Calu3 (cell line): ENCODE measurements at regions not wholly inside any gene's neighbourhood (a gene's known extent, or its start where the extent isn't known, plus 50 kb on each side); places are given as distances from the start of the nearest gene placed in this dataset.

Experiments used
- BruUV-seq: library from RNA; stranded (reverse); fragments of 400-500 nt; replicated peaks from 2 replicates; lab custom pipeline; 2021; lab: Mats Ljungman, UMichigan
- CTCF ChIA-PET: fragments of 300-600 bp; sonication (Branson Sonifier 250); formaldehyde crosslinking; loops from one replicate; lab custom pipeline; 2022; ENCODE audit warnings: antibody characterized with exemption; lab: Charles Lee
- DNase-seq: peaks from one replicate; pipeline ENCODE4 v3.0.0; 2022
- H3K27ac Mint-ChIP-seq: one replicate; pipeline ENCODE4 v1.8.0; 2022; ENCODE audit warnings: mixed read lengths; ENCODE audit not compliant: unreplicated experiment
- H3K27me3 Mint-ChIP-seq: one replicate; pipeline ENCODE4 v1.8.0; 2022; ENCODE audit warnings: mixed read lengths; ENCODE audit not compliant: unreplicated experiment
- H3K36me3 Mint-ChIP-seq: one replicate; pipeline ENCODE4 v1.8.0; 2022; ENCODE audit warnings: mild to moderate bottlenecking, moderate library complexity, mixed read lengths; ENCODE audit not compliant: insufficient read depth, unreplicated experiment
- H3K4me1 Mint-ChIP-seq: one replicate; pipeline ENCODE4 v1.8.0; 2022; ENCODE audit warnings: mild to moderate bottlenecking, low read depth, mixed read lengths; ENCODE audit not compliant: unreplicated experiment
- H3K4me3 Mint-ChIP-seq: one replicate; pipeline ENCODE4 v1.8.0; 2022; ENCODE audit warnings: mild to moderate bottlenecking, low read depth, moderate library complexity, mixed read lengths; ENCODE audit not compliant: unreplicated experiment
- H3K9me3 Mint-ChIP-seq: one replicate; pipeline ENCODE4 v1.8.0; 2022; ENCODE audit warnings: low read depth, mixed read lengths; ENCODE audit not compliant: unreplicated experiment
- intact Hi-C: fragments of 100-400 bp; cut with micrococcal nuclease; formaldehyde crosslinking; loops from one replicate; pipeline ENCODE4 v1.10.0; 2022; ENCODE audit not compliant: unreplicated experiment
- TF ChIP-seq, protein P1 (sequence below): fragments of 200-600 bp; IDR thresholded peaks from one replicate; pipeline ENCODE4 v1.8.0; 2022; ENCODE audit warnings: antibody characterized with exemption; ENCODE audit not compliant: unreplicated experiment

DNA sequence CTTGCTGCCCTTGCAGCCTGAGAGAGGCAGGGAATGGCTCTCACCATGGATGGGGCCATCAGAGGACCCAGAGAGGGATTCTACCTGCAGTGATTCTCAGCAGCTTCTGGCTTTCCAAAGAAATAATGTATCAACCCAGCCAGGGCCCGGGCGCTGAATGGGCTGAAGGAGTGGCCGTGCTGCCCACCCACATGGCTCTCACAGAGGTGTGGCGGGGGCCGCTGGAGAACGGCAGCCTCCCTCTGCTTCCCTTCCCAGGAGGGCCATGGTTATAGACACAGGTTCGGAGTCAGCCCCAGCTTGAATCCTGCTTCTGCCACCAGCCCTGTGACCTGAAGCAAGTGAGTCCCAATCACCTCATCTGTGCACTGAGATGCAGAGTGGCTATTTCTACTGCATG lies 82.7 kb downstream of the THAP12 start:
- CTCF ChIA-PET, result no interaction called here
- peaks cover 45% of the 10 kb centered on the region for H3K27me3 Mint-ChIP-seq
- DNase-seq, result no peak
- H3K4me1 Mint-ChIP-seq, result no peaks in the 10 kb centered on the region
- no peak overlapping the region for H3K27ac Mint-ChIP-seq
- no peak overlapping the region for H3K4me3 Mint-ChIP-seq
- H3K36me3 Mint-ChIP-seq, result no peaks in the 10 kb centered on the region
- H3K9me3 Mint-ChIP-seq, result no peaks in the 10 kb centered on the region
- no TSS peak for BruUV-seq
- TF ChIP-seq, protein P1, sequence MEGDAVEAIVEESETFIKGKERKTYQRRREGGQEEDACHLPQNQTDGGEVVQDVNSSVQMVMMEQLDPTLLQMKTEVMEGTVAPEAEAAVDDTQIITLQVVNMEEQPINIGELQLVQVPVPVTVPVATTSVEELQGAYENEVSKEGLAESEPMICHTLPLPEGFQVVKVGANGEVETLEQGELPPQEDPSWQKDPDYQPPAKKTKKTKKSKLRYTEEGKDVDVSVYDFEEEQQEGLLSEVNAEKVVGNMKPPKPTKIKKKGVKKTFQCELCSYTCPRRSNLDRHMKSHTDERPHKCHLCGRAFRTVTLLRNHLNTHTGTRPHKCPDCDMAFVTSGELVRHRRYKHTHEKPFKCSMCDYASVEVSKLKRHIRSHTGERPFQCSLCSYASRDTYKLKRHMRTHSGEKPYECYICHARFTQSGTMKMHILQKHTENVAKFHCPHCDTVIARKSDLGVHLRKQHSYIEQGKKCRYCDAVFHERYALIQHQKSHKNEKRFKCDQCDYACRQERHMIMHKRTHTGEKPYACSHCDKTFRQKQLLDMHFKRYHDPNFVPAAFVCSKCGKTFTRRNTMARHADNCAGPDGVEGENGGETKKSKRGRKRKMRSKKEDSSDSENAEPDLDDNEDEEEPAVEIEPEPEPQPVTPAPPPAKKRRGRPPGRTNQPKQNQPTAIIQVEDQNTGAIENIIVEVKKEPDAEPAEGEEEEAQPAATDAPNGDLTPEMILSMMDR, result no peak
- intact Hi-C loops, result no loop called here

DNA sequence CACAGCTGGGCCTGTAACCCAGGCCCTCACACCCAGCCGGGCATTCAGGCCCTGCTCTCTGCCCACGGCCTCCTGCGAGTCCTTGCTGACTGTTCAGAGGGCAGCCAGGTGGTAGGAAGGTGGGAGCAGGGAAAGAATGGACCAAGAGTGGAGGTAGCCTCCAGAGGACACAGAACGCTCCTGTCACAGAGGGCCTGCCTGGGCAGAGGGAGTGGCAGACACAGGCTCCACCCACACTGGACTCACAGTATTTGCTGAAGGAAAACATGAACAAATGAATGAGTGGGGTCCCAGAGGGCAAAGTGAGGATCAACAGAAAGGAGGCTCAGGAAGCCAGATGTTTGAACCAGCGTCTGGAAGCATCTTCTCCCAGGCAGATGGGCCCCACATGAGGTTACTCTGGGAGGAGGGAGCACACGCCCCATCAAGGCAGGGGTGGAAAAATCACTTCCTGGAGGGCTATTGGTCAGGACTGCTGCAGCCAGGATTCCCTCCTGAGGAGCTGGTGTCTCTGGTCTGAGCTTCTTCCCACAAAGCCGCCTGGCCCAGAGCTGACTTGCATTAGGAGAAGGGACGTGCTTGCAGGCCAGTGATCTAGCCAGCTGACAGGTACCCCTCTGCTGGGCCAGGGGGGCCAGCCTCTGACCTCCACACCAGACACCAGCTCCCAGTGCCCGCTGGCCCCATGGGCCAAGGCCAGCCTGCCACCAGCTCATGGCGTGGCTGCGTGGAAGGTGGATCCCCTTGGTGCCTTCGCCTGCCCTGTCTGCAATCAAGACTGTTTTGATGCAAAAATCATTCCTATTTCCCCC lies 84.0 kb downstream of the THAP12 start:
- TF ChIP-seq, protein P1, result no peak
- H3K4me3 Mint-ChIP-seq, result no peak overlapping the region
- peaks cover 39% of the 10 kb centered on the region for H3K27me3 Mint-ChIP-seq
- no peak overlapping the region for H3K27ac Mint-ChIP-seq
- CTCF ChIA-PET, result no interaction called here
- H3K9me3 Mint-ChIP-seq, result no peaks in the 10 kb centered on the region
- H3K36me3 Mint-ChIP-seq, result no peaks in the 10 kb centered on the region
- no TSS peak for BruUV-seq
- intact Hi-C loops, result no loop called here
- H3K4me1 Mint-ChIP-seq, result peaks cover under 1% of the 10 kb centered on the region
- DNase-seq, result no peak

GRCh38 chr11:76293189-76293631 lies 86.9 kb upstream of the WNT11 start:
- H3K4me3 Mint-ChIP-seq, result no peak overlapping the region
- intact Hi-C loops, result no loop called here
- H3K4me1 Mint-ChIP-seq, result peaks cover 12% of the 10 kb centered on the region
- BruUV-seq, result no TSS peak
- TF ChIP-seq, protein P1, result no peak
- CTCF ChIA-PET, result no interaction called here
- no peak for DNase-seq
- peaks cover 13% of the 10 kb centered on the region for H3K27me3 Mint-ChIP-seq
- H3K36me3 Mint-ChIP-seq, result peaks cover 7% of the 10 kb centered on the region
- H3K27ac Mint-ChIP-seq, result no peak overlapping the region
- H3K9me3 Mint-ChIP-seq, result no peaks in the 10 kb centered on the region

DNA sequence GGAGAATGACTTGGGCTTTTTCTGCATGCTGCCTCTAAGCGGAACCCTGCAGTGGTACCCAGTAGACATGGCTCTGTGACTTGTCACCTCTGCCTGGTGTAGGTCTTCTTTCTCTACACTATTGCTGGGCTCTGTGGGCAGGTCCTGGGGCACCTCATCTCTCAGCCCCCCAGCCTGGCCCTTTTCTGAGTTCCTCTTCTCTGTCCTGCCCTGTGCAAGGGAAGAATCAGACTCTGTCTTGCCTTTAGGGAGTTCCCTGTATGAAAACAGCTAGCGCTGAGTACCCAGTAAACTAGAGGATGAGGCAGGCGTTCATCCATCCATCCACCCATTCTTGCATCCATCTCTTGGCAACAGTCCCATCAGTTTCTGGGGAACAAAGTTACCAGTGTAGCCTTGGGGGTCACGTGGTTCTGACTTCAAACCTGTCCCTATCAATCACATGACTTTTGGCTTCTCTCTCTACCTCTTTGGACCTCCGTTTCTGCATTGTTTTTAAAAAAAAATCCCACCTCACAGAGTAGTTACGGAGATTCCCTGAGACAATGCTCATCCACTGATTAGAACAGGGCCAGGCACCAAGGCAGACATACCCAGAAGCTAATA lies 86.4 kb upstream of the WNT11 start:
- BruUV-seq, result no TSS peak
- CTCF ChIA-PET, result interaction anchor here (0.5 to 1.6 kb wide), 2 partner anchors 64 to 85 kb away, joined by 4 to 5 read pairs; no protein-coding TSS in a partner anchor

More for the DNA sequence above, 86.4 kb upstream of the WNT11 start:
- intact Hi-C loops, result no loop called here
- Mint-ChIP-seq H3K4me1 (peaks cover 12% of the 10 kb centered on the region), H3K27ac (no peak overlapping the region), H3K9me3 (no peaks in the 10 kb centered on the region), H3K36me3 (peaks cover 8% of the 10 kb centered on the region), H3K4me3 (no peak overlapping the region), H3K27me3 (peaks cover 18% of the 10 kb centered on the region)
- TF ChIP-seq, protein P1, result no peak
- no peak for DNase-seq
